GM20000 (cell line): ENCODE measurements at regions not wholly inside any gene's neighbourhood (a gene's known extent, or its start where the extent isn't known, plus 50 kb on each side); places are given as distances from the start of the nearest gene placed in this dataset.

Experiments used
- DNase-seq: peaks from one replicate; pipeline ENCODE4 v3.0.0; 2012; ENCODE audit warnings: low spot score
- CTCF ChIP-seq: IDR thresholded peaks from 2 replicates; pipeline ENCODE4 v1.5.1; 2012; ENCODE audit warnings: mild to moderate bottlenecking, control low read depth; ENCODE audit errors: extremely low read depth, missing control alignments

GRCh38 chr5:62718324-62718723, 139.7 kb downstream of the LRRC70 start:
- TF ChIP-seq CTCF: no peak

GRCh38 chr5:62717301-62717933, 138.8 kb downstream of the LRRC70 start:
- TF ChIP-seq CTCF: no peak
- DNase-seq: no peak

More at GRCh38 chr5:62718324-62718723, 139.7 kb downstream of the LRRC70 start:
- DNase-seq: no peak

GRCh38 chr5:62714296-62714695, 135.7 kb downstream of the LRRC70 start:
- no peak for DNase-seq

GRCh38 chr5:62708481-62709325, 130.1 kb downstream of the LRRC70 start:
- no peak for TF ChIP-seq CTCF
- DNase-seq: no peak

More at GRCh38 chr5:62714296-62714695, 135.7 kb downstream of the LRRC70 start:
- TF ChIP-seq CTCF: no peak

GRCh38 chr5:62707563-62707962, 128.9 kb downstream of the LRRC70 start:
- no peak for DNase-seq
- no peak for TF ChIP-seq CTCF

- no peak for TF ChIP-seq CTCF
- DNase-seq: no peak
Measured at GRCh38 chr5:62707131-62707530, 128.5 kb downstream of the LRRC70 start.

GRCh38 chr5:62705022-62705421, 126.4 kb downstream of the LRRC70 start:
- TF ChIP-seq CTCF: no peak
- DNase-seq: no peak
